H9 (cell line): ENCODE measurements at regions not wholly inside any gene's neighbourhood (a gene's known extent, or its start where the extent isn't known, plus 50 kb on each side); places are given as distances from the start of the nearest gene placed in this dataset.
"Not testable (repeated sequence)": the region's sequence is repeated elsewhere in the genome, so short reads cannot be mapped to it uniquely, and the experiment has no call there.

Experiments
- DNase-seq: peaks from one replicate; pipeline ENCODE4 v3.0.0-alpha.2; 2017
- H2AFZ ChIP-seq: one replicate; pipeline ENCODE4 v1.6.1; 2013; ENCODE audit warnings: mild to moderate bottlenecking, low read length, control low read depth, moderate library complexity
- H2AK5ac ChIP-seq: 2 replicates; pipeline ENCODE4 v1.6.1; 2013; ENCODE audit warnings: low read length, control low read depth, mixed read lengths; ENCODE audit not compliant: insufficient read length
- H2BK120ac ChIP-seq: one replicate; pipeline ENCODE4 v1.6.1; 2013; ENCODE audit warnings: low read depth, mild to moderate bottlenecking, low read length, control low read depth, inconsistent platforms; ENCODE audit not compliant: poor library complexity, severe bottlenecking
- H2BK12ac ChIP-seq: 2 replicates; pipeline ENCODE4 v1.6.1; 2013; ENCODE audit warnings: low read length, control low read depth, mixed read lengths, low read depth; ENCODE audit not compliant: insufficient read length
- H2BK15ac ChIP-seq: 2 replicates; pipeline ENCODE4 v1.6.1; 2013; ENCODE audit warnings: low read depth, low read length, control low read depth
- H2BK20ac ChIP-seq: one replicate; pipeline ENCODE4 v1.6.1; 2013; ENCODE audit warnings: low read depth, mild to moderate bottlenecking, low read length, control low read depth, inconsistent platforms; ENCODE audit not compliant: poor library complexity, severe bottlenecking
- H2BK5ac ChIP-seq: 2 replicates; pipeline ENCODE4 v1.6.1; 2013; ENCODE audit warnings: low read length, control low read depth, mixed read lengths; ENCODE audit not compliant: insufficient read length
- H3K14ac ChIP-seq: 2 replicates; pipeline ENCODE4 v1.6.1; 2013; ENCODE audit warnings: low read length, control low read depth; ENCODE audit not compliant: insufficient read depth
- H3K18ac ChIP-seq: 2 replicates; pipeline ENCODE4 v1.6.1; 2013; ENCODE audit warnings: low read depth, mild to moderate bottlenecking, mixed read lengths, low read length, control low read depth; ENCODE audit not compliant: insufficient read length
- H3K23ac ChIP-seq: 2 replicates; pipeline ENCODE4 v1.6.1; 2013; ENCODE audit warnings: low read length, control low read depth, mixed read lengths, low read depth; ENCODE audit not compliant: insufficient read length
- H3K23me2 ChIP-seq: 2 replicates; pipeline ENCODE4 v1.6.1; 2013; ENCODE audit warnings: low read depth, mild to moderate bottlenecking, mixed read lengths, low read length, control low read depth; ENCODE audit not compliant: insufficient read length, poor library complexity, severe bottlenecking
- H3K27ac ChIP-seq: 2 replicates; pipeline ENCODE4 v1.5.1; 2013; ENCODE audit warnings: low read length, control low read depth, mixed read lengths, low read depth; ENCODE audit not compliant: insufficient read length
- H3K27me3 ChIP-seq: 2 replicates; pipeline ENCODE4 v1.6.1; 2013; ENCODE audit warnings: low read length, control low read depth, inconsistent platforms; ENCODE audit not compliant: insufficient read depth
- H3K4ac ChIP-seq: 2 replicates; pipeline ENCODE4 v1.6.1; 2013; ENCODE audit warnings: low read depth, mild to moderate bottlenecking, control low read depth, inconsistent platforms, low read length, moderate library complexity
- H3K4me1 ChIP-seq: 2 replicates; pipeline ENCODE4 v1.6.1; 2013; ENCODE audit warnings: low read length, control low read depth, inconsistent platforms; ENCODE audit not compliant: insufficient read depth
- H3K4me2 ChIP-seq: 2 replicates; pipeline ENCODE4 v1.6.1; 2013; ENCODE audit warnings: low read length, control low read depth, mixed read lengths; ENCODE audit not compliant: insufficient read length, insufficient read depth
- H3K56ac ChIP-seq: 2 replicates; pipeline ENCODE4 v1.6.1; 2013; ENCODE audit warnings: low read depth, mild to moderate bottlenecking, mixed read lengths, low read length, control low read depth; ENCODE audit not compliant: insufficient read length
- H3K79me1 ChIP-seq: 2 replicates; pipeline ENCODE4 v1.6.1; 2013; ENCODE audit warnings: low read depth, mild to moderate bottlenecking, moderate library complexity, low read length, control low read depth, inconsistent platforms; ENCODE audit not compliant: insufficient read depth, poor library complexity, severe bottlenecking
- H3K79me2 ChIP-seq: 2 replicates; pipeline ENCODE4 v1.6.1; 2013; ENCODE audit warnings: low read length, control low read depth, inconsistent platforms; ENCODE audit not compliant: insufficient read depth
- H3K9ac ChIP-seq: 2 replicates; pipeline ENCODE4 v1.6.1; 2013; ENCODE audit warnings: low read length, control low read depth, mixed read lengths; ENCODE audit not compliant: insufficient read length; ENCODE audit errors: extremely low read depth
- H3K9me3 ChIP-seq: one replicate; pipeline ENCODE4 v1.6.1; 2013; ENCODE audit warnings: low read depth, low read length, inconsistent platforms; ENCODE audit not compliant: control insufficient read depth
- H3T11ph ChIP-seq: one replicate; pipeline ENCODE4 v1.6.1; 2013; ENCODE audit warnings: mild to moderate bottlenecking, low read length, control low read depth, inconsistent platforms
- H4K20me1 ChIP-seq: one replicate; pipeline ENCODE4 v1.6.1; 2013; ENCODE audit not compliant: control insufficient read depth, insufficient read length, insufficient read depth
- H4K5ac ChIP-seq: 2 replicates; pipeline ENCODE4 v1.6.1; 2013; ENCODE audit warnings: low read depth, mild to moderate bottlenecking, mixed read lengths, low read length, control low read depth; ENCODE audit not compliant: insufficient read length
- H4K8ac ChIP-seq: replicated peaks from 2 replicates; pipeline ENCODE4 v1.6.1; 2013; ENCODE audit warnings: low read length, control low read depth, mixed read lengths, low read depth; ENCODE audit not compliant: insufficient read length
- H4K91ac ChIP-seq: 2 replicates; pipeline ENCODE4 v1.6.1; 2013; ENCODE audit warnings: low read depth, mild to moderate bottlenecking, moderate library complexity, mixed read lengths, low read length, control low read depth; ENCODE audit not compliant: insufficient read length
- H3K27ac Mint-ChIP-seq, 3 experiments: 2 replicates in 2 of 3; 3 replicates in 1 of 3; pipeline ENCODE4 v1.8.0; 2020 to 2021; ENCODE audit warnings: mixed read lengths in 3 of 3, mild to moderate bottlenecking in 1 of 3, moderate library complexity in 1 of 3
- H3K27me3 Mint-ChIP-seq: 2 replicates; pipeline ENCODE4 v1.8.0; 2021; ENCODE audit warnings: low read depth, mild to moderate bottlenecking, moderate library complexity, mixed read lengths
- H3K36me3 Mint-ChIP-seq, 3 experiments: 2 replicates in 2 of 3; 3 replicates in 1 of 3; pipeline ENCODE4 v1.8.0; 2020 to 2021; ENCODE audit warnings: low read depth in 3 of 3, mixed read lengths in 3 of 3; ENCODE audit not compliant: insufficient read depth in 1 of 3
- H3K4me1 Mint-ChIP-seq, 2 experiments: 2 replicates each; pipeline ENCODE4 v1.8.0; 2020; ENCODE audit warnings: mixed read lengths in 2 of 2
- H3K4me3 Mint-ChIP-seq, 2 experiments: 2 replicates in 1 of 2; 3 replicates in 1 of 2; pipeline ENCODE4 v1.8.0; 2020 to 2021; ENCODE audit warnings: mild to moderate bottlenecking in 2 of 2, mixed read lengths in 2 of 2, moderate library complexity in 1 of 2
- H3K9me3 Mint-ChIP-seq, 2 experiments: 2 replicates in 1 of 2; 3 replicates in 1 of 2; pipeline ENCODE4 v1.8.0; 2020; ENCODE audit warnings: mild to moderate bottlenecking in 2 of 2, mixed read lengths in 2 of 2, moderate library complexity in 1 of 2
- WGBS: extraction: QIAGEN DNeasy Blood & Tissue Kit; methylation state at CpG from one replicate; pipeline ENCODE4 v1.1.7; 2013; ENCODE audit warnings: missing lambda C conversion rate, low lambda C conversion rate, mixed read lengths; ENCODE audit not compliant: insufficient read length; ENCODE audit errors: extremely low coverage; 5-methylcytosine and 5-hydroxymethylcytosine counted together
- TF ChIP-seq, protein P1 (sequence below): fragments of 200-600 bp; sonication (generic); conservative IDR thresholded peaks from 3 replicates; pipeline ENCODE4 v1.8.0; 2021; ENCODE audit warnings: antibody characterized with exemption, mild to moderate bottlenecking

DNA sequence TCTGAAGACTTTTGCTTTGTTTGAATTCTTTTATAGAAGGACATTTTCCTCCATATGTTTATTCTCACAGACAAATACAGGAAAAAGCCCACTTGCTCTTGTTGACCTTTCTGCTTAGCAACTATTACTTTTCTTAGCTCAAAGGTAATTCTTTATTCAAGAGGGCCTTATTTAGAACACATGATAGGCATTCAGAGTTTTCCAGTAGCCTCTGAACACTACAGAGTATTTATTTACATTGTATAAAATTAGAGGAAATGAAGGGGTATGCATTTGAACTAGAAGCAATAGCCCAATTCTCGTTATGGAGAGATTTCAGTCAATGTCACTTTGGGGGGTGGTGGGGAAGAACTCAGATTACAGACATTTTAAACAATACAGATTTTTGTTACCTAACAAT is 581.7 kb downstream of the KCNJ2 start:
- no peaks in the 10 kb centered on the region for H3K4me1 Mint-ChIP-seq
- Histone ChIP-seq H2BK12ac (no peak overlapping the region), H3K79me2 (no peaks in the 10 kb centered on the region), H2AK5ac (no peak overlapping the region), H4K91ac (no peak overlapping the region), H2BK120ac (no peak overlapping the region), H3K18ac (no peak overlapping the region), H3K23me2 (no peaks in the 10 kb centered on the region), H3K4me2 (no peak overlapping the region), H4K20me1 (no peaks in the 10 kb centered on the region), H4K5ac (no peak overlapping the region), H4K8ac (no peak overlapping the region), H2BK20ac (no peak overlapping the region), H3K14ac (no peak overlapping the region), H3K56ac (no peak overlapping the region), H3K79me1 (no peaks in the 10 kb centered on the region), H3K4ac (no peak overlapping the region), H3K23ac (no peak overlapping the region), H3K4me1 (no peaks in the 10 kb centered on the region), H3K9me3 (no peaks in the 10 kb centered on the region), H2BK5ac (no peak overlapping the region), H3K27ac (no peak overlapping the region), H3K9ac (no peak overlapping the region), H3K27me3 (no peaks in the 10 kb centered on the region), H3T11ph (no peak overlapping the region), H2BK15ac (no peak overlapping the region), H2AFZ (no peak overlapping the region)
- no peaks in the 10 kb centered on the region for H3K36me3 Mint-ChIP-seq
- H3K27ac Mint-ChIP-seq, result no peak overlapping the region
- WGBS, result no CpG with 5 or more reads among the region's 1 CpG
- TF ChIP-seq, protein P1, sequence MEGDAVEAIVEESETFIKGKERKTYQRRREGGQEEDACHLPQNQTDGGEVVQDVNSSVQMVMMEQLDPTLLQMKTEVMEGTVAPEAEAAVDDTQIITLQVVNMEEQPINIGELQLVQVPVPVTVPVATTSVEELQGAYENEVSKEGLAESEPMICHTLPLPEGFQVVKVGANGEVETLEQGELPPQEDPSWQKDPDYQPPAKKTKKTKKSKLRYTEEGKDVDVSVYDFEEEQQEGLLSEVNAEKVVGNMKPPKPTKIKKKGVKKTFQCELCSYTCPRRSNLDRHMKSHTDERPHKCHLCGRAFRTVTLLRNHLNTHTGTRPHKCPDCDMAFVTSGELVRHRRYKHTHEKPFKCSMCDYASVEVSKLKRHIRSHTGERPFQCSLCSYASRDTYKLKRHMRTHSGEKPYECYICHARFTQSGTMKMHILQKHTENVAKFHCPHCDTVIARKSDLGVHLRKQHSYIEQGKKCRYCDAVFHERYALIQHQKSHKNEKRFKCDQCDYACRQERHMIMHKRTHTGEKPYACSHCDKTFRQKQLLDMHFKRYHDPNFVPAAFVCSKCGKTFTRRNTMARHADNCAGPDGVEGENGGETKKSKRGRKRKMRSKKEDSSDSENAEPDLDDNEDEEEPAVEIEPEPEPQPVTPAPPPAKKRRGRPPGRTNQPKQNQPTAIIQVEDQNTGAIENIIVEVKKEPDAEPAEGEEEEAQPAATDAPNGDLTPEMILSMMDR, result no peak
- DNase-seq, result no peak
- no peaks in the 10 kb centered on the region; the same call in 1 of the 2 replicates for H3K27me3 Mint-ChIP-seq
- no peak overlapping the region for H3K4me3 Mint-ChIP-seq
- H3K9me3 Mint-ChIP-seq, result peaks cover 0 to 3% of the 10 kb centered on the region in 2 experiments; a peak in 2 of 5 replicates

DNA sequence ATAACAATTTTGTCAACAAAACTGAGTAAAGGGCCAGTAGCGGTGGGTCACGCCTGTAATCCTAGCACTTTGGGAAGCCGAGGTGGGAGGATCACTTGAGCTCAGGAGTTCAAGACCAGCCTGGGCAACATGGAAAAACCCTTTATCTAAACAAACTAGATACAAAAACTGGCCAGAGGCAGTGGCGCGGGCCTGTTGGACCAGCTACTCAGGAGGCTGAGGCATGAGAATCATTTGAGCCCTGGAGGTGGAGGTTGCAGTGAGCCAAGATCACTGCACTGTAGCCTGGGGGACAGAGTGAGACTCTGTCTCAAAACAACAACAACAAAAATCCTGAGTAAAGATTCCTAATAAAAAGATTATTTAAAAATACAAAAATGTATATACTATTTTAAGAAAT is 583.1 kb downstream of the KCNJ2 start:
- H4K91ac ChIP-seq, H2BK20ac ChIP-seq, H3K4me1 Mint-ChIP-seq, H3K27me3 ChIP-seq, H3K23me2 ChIP-seq, H3K14ac ChIP-seq, H3K27ac Mint-ChIP-seq, H3K9me3 ChIP-seq, H3K27ac ChIP-seq, H3K79me1 ChIP-seq, H3K9me3 Mint-ChIP-seq, H2AK5ac ChIP-seq, H3K9ac ChIP-seq, H3K23ac ChIP-seq, DNase-seq, H3K4ac ChIP-seq, H2BK15ac ChIP-seq, H3T11ph ChIP-seq, H3K4me1 ChIP-seq, H2AFZ ChIP-seq, H3K36me3 Mint-ChIP-seq, H3K79me2 ChIP-seq, H2BK120ac ChIP-seq, H2BK12ac ChIP-seq, H3K18ac ChIP-seq, H4K8ac ChIP-seq, H3K4me3 Mint-ChIP-seq, H3K4me2 ChIP-seq, H2BK5ac ChIP-seq, H3K56ac ChIP-seq, H4K20me1 ChIP-seq, H4K5ac ChIP-seq, H3K27me3 Mint-ChIP-seq: not testable (repeated sequence)
- WGBS, result no CpG with 5 or more reads among the region's 5 CpGs
